CD14-positive monocyte (primary cell): ENCODE measurements at regions not wholly inside any gene's neighbourhood (a gene's known extent, or its start where the extent isn't known, plus 50 kb on each side); places are given as distances from the start of the nearest gene placed in this dataset.

Source experiments
- DNase-seq, 3 donors: peaks; one replicate each; pipeline ENCODE4 v3.0.0-alpha.2; 2011 to 2022
- H2AFZ ChIP-seq: 2 replicates; pipeline ENCODE4 v1.6.0; 2012; ENCODE audit warnings: mild to moderate bottlenecking, low read depth, low read length, inconsistent platforms; ENCODE audit not compliant: insufficient read depth, poor library complexity, severe bottlenecking
- H3K27ac ChIP-seq, 2 donors: 1 replicate in 1 of 2; 2 replicates in 1 of 2; pipeline ENCODE4 v1.5.1; 2012 to 2013; ENCODE audit warnings: low read length in 2 of 2, control low read depth in 1 of 2, inconsistent platforms in 1 of 2, low read depth in 1 of 2, mild to moderate bottlenecking in 1 of 2
- H3K27me3 ChIP-seq, 2 donors: one replicate each; pipeline versions ENCODE4 v1.6.0 to v1.6.1; 2011 to 2013; ENCODE audit warnings: low read length in 2 of 2; ENCODE audit not compliant: control insufficient read depth in 2 of 2, insufficient read depth in 2 of 2
- H3K36me3 ChIP-seq, 2 donors: replicated peaks in 1 of 2; 1 replicate in 1 of 2; 2 replicates in 1 of 2; pipeline versions ENCODE4 v1.5.1 to v1.6.1; 2012 to 2013; ENCODE audit warnings: low read length in 2 of 2, control low read depth in 1 of 2, inconsistent platforms in 1 of 2, mild to moderate bottlenecking in 1 of 2; ENCODE audit not compliant: insufficient read depth in 2 of 2, control insufficient read depth in 1 of 2
- H3K4me1 ChIP-seq, 2 donors: 1 replicate in 1 of 2; 2 replicates in 1 of 2; pipeline versions ENCODE4 v1.5.1 to v1.6.1; 2012 to 2013; ENCODE audit warnings: low read length in 2 of 2, control low read depth in 1 of 2, inconsistent platforms in 1 of 2, mild to moderate bottlenecking in 1 of 2, moderate library complexity in 1 of 2; ENCODE audit not compliant: insufficient read depth in 2 of 2, control insufficient read depth in 1 of 2
- H3K4me2 ChIP-seq: replicated peaks from 2 replicates; pipeline ENCODE3; 2012; ENCODE audit warnings: low read length, moderate library complexity, mild to moderate bottlenecking; ENCODE audit not compliant: poor library complexity, severe bottlenecking; ENCODE audit errors: extremely low read depth
- H3K4me3 ChIP-seq, 3 experiments: fragments of 200-600 bp in 1 of 3; sonication (generic) in 1 of 3; replicated peaks in 1 of 3; 1 replicate in 2 of 3; 2 replicates in 1 of 3; pipeline ENCODE4 v1.5.1; 2011 to 2013; ENCODE audit warnings: low read length in 3 of 3, mild to moderate bottlenecking in 3 of 3, control low read depth in 2 of 3, low read depth in 2 of 3, inconsistent platforms in 1 of 3, moderate library complexity in 1 of 3
- H3K79me2 ChIP-seq: 2 replicates; pipeline ENCODE4 v1.6.0; 2012; ENCODE audit warnings: mild to moderate bottlenecking, control low read depth, inconsistent platforms, low read length, moderate library complexity; ENCODE audit not compliant: insufficient read depth
- H3K9ac ChIP-seq: 2 replicates; pipeline ENCODE4 v1.6.0; 2017; ENCODE audit warnings: low read length, mild to moderate bottlenecking; ENCODE audit not compliant: insufficient read depth, poor library complexity, severe bottlenecking
- H3K9me3 ChIP-seq, 2 donors: replicated peaks in 1 of 2; 1 replicate in 1 of 2; 2 replicates in 1 of 2; pipeline versions ENCODE4 v1.5.1 to v1.6.1; 2012 to 2013; ENCODE audit warnings: low read length in 2 of 2, control low read depth in 1 of 2; ENCODE audit not compliant: control insufficient read depth in 1 of 2, insufficient read depth in 1 of 2
- H4K20me1 ChIP-seq: 2 replicates; pipeline ENCODE4 v1.6.0; 2012; ENCODE audit warnings: mild to moderate bottlenecking, low read length, control low read depth, moderate library complexity; ENCODE audit not compliant: insufficient read depth
- H3K27ac Mint-ChIP-seq, 7 donors: one replicate each; pipeline ENCODE4 v1.8.0; 2020; ENCODE audit warnings: mild to moderate bottlenecking in 7 of 7, mixed read lengths in 7 of 7, moderate library complexity in 6 of 7, inconsistent platforms in 2 of 7
- H3K27me3 Mint-ChIP-seq, 3 donors: one replicate each; pipeline ENCODE4 v1.8.0; 2021 to 2022; ENCODE audit warnings: low read depth in 3 of 3, mild to moderate bottlenecking in 3 of 3, mixed read lengths in 3 of 3, moderate library complexity in 3 of 3, inconsistent platforms in 1 of 3
- H3K36me3 Mint-ChIP-seq, 2 donors: one replicate each; pipeline ENCODE4 v1.8.0; 2020; ENCODE audit warnings: mixed read lengths in 2 of 2, inconsistent platforms in 1 of 2, mild to moderate bottlenecking in 1 of 2
- H3K4me1 Mint-ChIP-seq: one replicate; pipeline ENCODE4 v1.8.0; 2020; ENCODE audit warnings: mild to moderate bottlenecking, mixed read lengths
- H3K4me3 Mint-ChIP-seq, 2 donors: one replicate each; pipeline ENCODE4 v1.8.0; 2020; ENCODE audit warnings: mild to moderate bottlenecking in 2 of 2, mixed read lengths in 2 of 2, moderate library complexity in 1 of 2
- H3K9me3 Mint-ChIP-seq, 7 donors: one replicate each; pipeline ENCODE4 v1.8.0; 2020 to 2022; ENCODE audit warnings: mixed read lengths in 7 of 7, mild to moderate bottlenecking in 6 of 7, moderate library complexity in 6 of 7, inconsistent platforms in 2 of 7
- WGBS: methylation state at CpG from one replicate; pipeline ENCODE4 v1.1.5; 2013; ENCODE audit warnings: missing lambda C conversion rate; ENCODE audit not compliant: insufficient coverage; 5-methylcytosine and 5-hydroxymethylcytosine counted together
- intact Hi-C, 2 donors: fragments of 100-400 bp; cut with micrococcal nuclease; formaldehyde crosslinking; loops; one replicate each; pipeline versions ENCODE4 v1.15.0 to v1.15.1; 2023
- TF ChIP-seq, protein P1 (sequence below): fragments of 200-600 bp; IDR thresholded peaks from one replicate; pipeline ENCODE4 v1.8.0; 2022; ENCODE audit warnings: antibody characterized with exemption, mild to moderate bottlenecking

DNA sequence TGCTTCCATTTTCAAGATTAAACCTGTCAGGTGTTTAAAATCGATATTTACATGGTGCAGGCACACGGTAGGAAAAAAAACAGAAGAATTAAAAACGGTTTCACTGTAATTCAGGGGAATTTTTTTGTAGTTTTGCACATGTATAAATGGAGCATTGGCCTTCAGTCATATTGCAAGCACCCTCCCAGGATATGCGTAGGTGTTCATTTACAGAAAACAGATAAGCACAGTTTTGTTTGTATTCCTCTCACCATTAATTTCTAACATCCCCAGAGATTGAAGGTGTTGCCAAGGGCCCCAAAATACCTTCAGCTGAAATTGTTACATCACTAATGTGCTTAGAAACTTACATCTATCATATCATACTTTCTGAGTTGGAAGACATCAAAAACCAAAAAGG is 427.1 kb upstream of the NR2F2 start:
- H3K36me3 Mint-ChIP-seq, result no peaks in the 10 kb centered on the region
- no peaks in the 10 kb centered on the region for H3K9me3 ChIP-seq
- no peak overlapping the region for H3K27ac ChIP-seq
- H3K27me3 Mint-ChIP-seq, result peaks cover 2 to 6% (median 2%) of the 10 kb centered on the region in 3 donors
- H3K4me1 ChIP-seq, result no peaks in the 10 kb centered on the region
- H3K27me3 ChIP-seq, result no peaks in the 10 kb centered on the region
- H2AFZ ChIP-seq, result no peak overlapping the region
- no peaks in the 10 kb centered on the region for H3K4me1 Mint-ChIP-seq
- no peak overlapping the region for H3K9ac ChIP-seq
- intact Hi-C loops, result no loop called here
- H3K79me2 ChIP-seq, result no peaks in the 10 kb centered on the region
- H4K20me1 ChIP-seq, result no peaks in the 10 kb centered on the region
- H3K27ac Mint-ChIP-seq, result no peak overlapping the region
- no peak overlapping the region for H3K4me3 ChIP-seq
- TF ChIP-seq, protein P1, sequence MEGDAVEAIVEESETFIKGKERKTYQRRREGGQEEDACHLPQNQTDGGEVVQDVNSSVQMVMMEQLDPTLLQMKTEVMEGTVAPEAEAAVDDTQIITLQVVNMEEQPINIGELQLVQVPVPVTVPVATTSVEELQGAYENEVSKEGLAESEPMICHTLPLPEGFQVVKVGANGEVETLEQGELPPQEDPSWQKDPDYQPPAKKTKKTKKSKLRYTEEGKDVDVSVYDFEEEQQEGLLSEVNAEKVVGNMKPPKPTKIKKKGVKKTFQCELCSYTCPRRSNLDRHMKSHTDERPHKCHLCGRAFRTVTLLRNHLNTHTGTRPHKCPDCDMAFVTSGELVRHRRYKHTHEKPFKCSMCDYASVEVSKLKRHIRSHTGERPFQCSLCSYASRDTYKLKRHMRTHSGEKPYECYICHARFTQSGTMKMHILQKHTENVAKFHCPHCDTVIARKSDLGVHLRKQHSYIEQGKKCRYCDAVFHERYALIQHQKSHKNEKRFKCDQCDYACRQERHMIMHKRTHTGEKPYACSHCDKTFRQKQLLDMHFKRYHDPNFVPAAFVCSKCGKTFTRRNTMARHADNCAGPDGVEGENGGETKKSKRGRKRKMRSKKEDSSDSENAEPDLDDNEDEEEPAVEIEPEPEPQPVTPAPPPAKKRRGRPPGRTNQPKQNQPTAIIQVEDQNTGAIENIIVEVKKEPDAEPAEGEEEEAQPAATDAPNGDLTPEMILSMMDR, result no peak
- no peaks in the 10 kb centered on the region for H3K36me3 ChIP-seq
- no peak overlapping the region for H3K4me3 Mint-ChIP-seq
- no peak overlapping the region for H3K4me2 ChIP-seq
- WGBS, result no CpG with 5 or more reads among the region's 4 CpGs
- peaks cover 0 to 4% (median 2%) of the 10 kb centered on the region in 7 donors for H3K9me3 Mint-ChIP-seq
- DNase-seq, result no peak

GRCh38 chr15:95910643-95911212 is 419.8 kb upstream of the NR2F2 start:
- Histone ChIP-seq H3K9ac (no peak overlapping the region), H4K20me1 (no peaks in the 10 kb centered on the region), H3K36me3 (no peaks in the 10 kb centered on the region), H3K4me2 (no peak overlapping the region), H3K9me3 (no peaks in the 10 kb centered on the region), H3K27ac (no peak overlapping the region), H3K27me3 (no peaks in the 10 kb centered on the region), H3K79me2 (no peaks in the 10 kb centered on the region), H3K4me1 (no peaks in the 10 kb centered on the region), H3K4me3 (no peak overlapping the region), H2AFZ (no peak overlapping the region)
- intact Hi-C loops, result no loop called here
- DNase-seq, result no peak
- TF ChIP-seq, protein P1, result no peak
- Mint-ChIP-seq H3K27ac (no peak overlapping the region), H3K4me3 (no peak overlapping the region), H3K36me3 (no peaks in the 10 kb centered on the region), H3K9me3 (peaks cover 0 to 6% (median 0%) of the 10 kb centered on the region in 7 donors), H3K27me3 (peaks cover 1 to 4% (median 3%) of the 10 kb centered on the region in 3 donors), H3K4me1 (no peaks in the 10 kb centered on the region)
- 92% methylated on average over 7 of the region's 11 CpGs for WGBS
